A549 (cell line): ENCODE measurements at regions not wholly inside any gene's neighbourhood (a gene's known extent, or its start where the extent isn't known, plus 50 kb on each side); places are given as distances from the start of the nearest gene placed in this dataset.

ENCODE experiments used
- ATAC-seq, 2 experiments: fragments of 200-7000 bp in 1 of 2; fragments of >200 bp in 1 of 2; cut with Nextera tagmentation in 1 of 2; cut with Tn5 transposase in 1 of 2; 3 replicates each; pipeline versions ENCODE4 v1.8.0 to v1.9.1; 2018 to 2020; ENCODE audit warnings: mild to moderate bottlenecking in 1 of 2, moderate library complexity in 1 of 2
- CTCF ChIA-PET: fragments of 300-600 bp; sonication (Branson Sonifier 250); formaldehyde crosslinking; extraction: SDS; loops from one replicate; lab custom pipeline; 2021; ENCODE audit warnings: antibody characterized with exemption, inconsistent platforms; lab: Yijun Ruan, JAX
- POLR2A ChIA-PET: fragments of 350-600 bp; formaldehyde crosslinking; extraction: SDS; loops from one replicate; lab custom pipeline; 2021; ENCODE audit warnings: antibody characterized with exemption, inconsistent platforms; lab: Yijun Ruan, JAX
- DNase-seq, 2 experiments: peaks; one replicate each; pipeline versions ENCODE4 v3.0.0 to v3.0.0-alpha.2; 2011 to 2016; ENCODE audit warnings: low read depth in 1 of 2, low spot score in 1 of 2
- FAIRE-seq: peaks from 2 replicates; lab custom pipeline; 2011; peaks lifted over from hg19 to GRCh38; lab: Jason Lieb, UNC
- H3K27ac ChIP-seq, 2 experiments: fragments of >200 bp; sonication (Bioruptor Twin); formaldehyde crosslinking; 3 replicates each; pipeline ENCODE4 v1.5.1; 2016 to 2017
- H3K4me1 ChIP-seq: fragments of >200 bp; sonication (Bioruptor Twin); formaldehyde crosslinking; 3 replicates; pipeline ENCODE4 v1.6.1; 2016
- H3K4me2 ChIP-seq: fragments of >200 bp; sonication (Bioruptor Twin); formaldehyde crosslinking; 3 replicates; pipeline ENCODE4 v1.6.1; 2016
- H3K4me3 ChIP-seq: fragments of >200 bp; sonication (Bioruptor Twin); formaldehyde crosslinking; 3 replicates; pipeline ENCODE4 v1.5.1; 2016
- H3K9me3 ChIP-seq: fragments of >200 bp; sonication (Bioruptor Twin); formaldehyde crosslinking; 3 replicates; pipeline ENCODE4 v1.6.1; 2016
- CBX8 ChIP-seq: fragments of 200-600 bp; sonication (generic); IDR thresholded peaks from 2 replicates; pipeline ENCODE4 v1.6.1; 2016
- CHD2 ChIP-seq: fragments of 150-350 bp; IDR thresholded peaks from 2 replicates; pipeline ENCODE4 v1.6.1; 2014; ENCODE audit warnings: low read length; ENCODE audit not compliant: partially characterized antibody
- CHD4 ChIP-seq: fragments of 200-600 bp; sonication (generic); IDR thresholded peaks from 2 replicates; pipeline ENCODE4 v1.6.1; 2016; ENCODE audit warnings: antibody characterized with exemption, mild to moderate bottlenecking, borderline replicate concordance
- EHMT2 ChIP-seq: fragments of 200-600 bp; sonication (generic); IDR thresholded peaks from 2 replicates; pipeline ENCODE4 v1.6.1; 2016; ENCODE audit warnings: antibody characterized with exemption, low read depth, mild to moderate bottlenecking, moderate library complexity
- FOSL2 ChIP-seq, 2 experiments: fragments of 450-650 bp in 1 of 2; fragments of >200 bp in 1 of 2; sonication (Bioruptor Twin) in 1 of 2; formaldehyde crosslinking; IDR thresholded peaks; 2 replicates each; pipeline versions ENCODE4 v1.5.0 to v1.6.1; 2016 to 2020; ENCODE audit warnings: mild to moderate bottlenecking in 1 of 2, moderate library complexity in 1 of 2
- FOXS1 ChIP-seq: fragments of 250-450 bp; sonication (Bioruptor Pico); IDR thresholded peaks from 2 replicates; pipeline ENCODE4 v1.5.0; 2020; ENCODE audit warnings: mild to moderate bottlenecking, moderate library complexity
- HDAC2 ChIP-seq: fragments of 200-600 bp; sonication (generic); IDR thresholded peaks from 2 replicates; pipeline ENCODE4 v1.6.1; 2016
- HEYL ChIP-seq: fragments of 250-450 bp; sonication (Bioruptor Pico); IDR thresholded peaks from 2 replicates; pipeline ENCODE4 v1.8.0; 2021; ENCODE audit warnings: mild to moderate bottlenecking, moderate library complexity
- HOXA7 ChIP-seq: fragments of 250-450 bp; sonication (Bioruptor Pico); IDR thresholded peaks from 2 replicates; pipeline ENCODE4 v1.5.0; 2020; ENCODE audit warnings: mild to moderate bottlenecking, moderate library complexity
- HOXB13 ChIP-seq: fragments of 250-450 bp; sonication (Bioruptor Pico); IDR thresholded peaks from 2 replicates; pipeline ENCODE4 v1.5.0; 2020; ENCODE audit warnings: low read depth, mild to moderate bottlenecking, moderate library complexity
- JUNB ChIP-seq: fragments of >200 bp; sonication (Bioruptor Twin); formaldehyde crosslinking; IDR thresholded peaks from 2 replicates; pipeline ENCODE4 v1.6.1; 2016
- KDM1A ChIP-seq: fragments of 200-600 bp; sonication (generic); IDR thresholded peaks from 2 replicates; pipeline ENCODE4 v1.6.1; 2016; ENCODE audit warnings: low read depth, mild to moderate bottlenecking
- MAZ ChIP-seq: fragments of 150-350 bp; IDR thresholded peaks from 2 replicates; pipeline ENCODE4 v1.6.1; 2014; ENCODE audit warnings: antibody characterized with exemption, low read depth, low read length, borderline replicate concordance
- NR3C1 ChIP-seq: fragments of >200 bp; sonication (Bioruptor Twin); formaldehyde crosslinking; IDR thresholded peaks from 3 replicates; pipeline ENCODE4 v1.6.1; 2017
- RAD21 ChIP-seq, 2 experiments: fragments of >200 bp in 1 of 2; sonication (Bioruptor Twin) in 1 of 2; formaldehyde crosslinking in 1 of 2; IDR thresholded peaks in 1 of 2; conservative IDR thresholded peaks in 1 of 2; 2 replicates in 1 of 2; 3 replicates in 1 of 2; pipeline ENCODE4 v1.6.1; 2012 to 2018; ENCODE audit warnings: inconsistent platforms in 1 of 2
- RARB ChIP-seq: fragments of 250-450 bp; sonication (Bioruptor Pico); IDR thresholded peaks from 2 replicates; pipeline ENCODE4 v1.8.0; 2021; ENCODE audit warnings: mild to moderate bottlenecking, moderate library complexity
- RCOR1 ChIP-seq: fragments of 150-350 bp; IDR thresholded peaks from 2 replicates; pipeline ENCODE4 v1.6.1; 2014; ENCODE audit warnings: antibody characterized with exemption, low read length, low read depth
- RFX5 ChIP-seq: fragments of 450-650 bp; IDR thresholded peaks from 2 replicates; pipeline ENCODE4 v1.7.1; 2014; ENCODE audit warnings: antibody characterized with exemption, mild to moderate bottlenecking, moderate library complexity
- RNF2 ChIP-seq: fragments of 200-600 bp; sonication (generic); IDR thresholded peaks from 2 replicates; pipeline ENCODE4 v1.6.1; 2016; ENCODE audit warnings: low read depth, mild to moderate bottlenecking, antibody characterized with exemption, moderate library complexity, borderline replicate concordance
- TFCP2L1 ChIP-seq: fragments of 250-450 bp; sonication (Bioruptor Pico); IDR thresholded peaks from 2 replicates; pipeline ENCODE4 v1.5.0; 2021; ENCODE audit warnings: mild to moderate bottlenecking
- TP53 ChIP-seq: fragments of 250-450 bp; sonication (Bioruptor Pico); IDR thresholded peaks from 2 replicates; pipeline ENCODE4 v1.5.0; 2021; ENCODE audit warnings: mild to moderate bottlenecking, moderate library complexity
- ZC3H11A ChIP-seq: fragments of 450-650 bp; IDR thresholded peaks from 2 replicates; pipeline ENCODE4 v1.6.1; 2014; ENCODE audit warnings: antibody characterized with exemption, mild to moderate bottlenecking
- ZNF302 ChIP-seq: fragments of 250-450 bp; sonication (Bioruptor Pico); IDR thresholded peaks from 2 replicates; pipeline ENCODE4 v1.9.0; 2021; ENCODE audit warnings: inconsistent platforms, mild to moderate bottlenecking, moderate library complexity
- ZSCAN20 ChIP-seq: fragments of 250-450 bp; sonication (Bioruptor Pico); IDR thresholded peaks from 2 replicates; pipeline ENCODE4 v1.8.0; 2022; ENCODE audit warnings: mild to moderate bottlenecking, moderate library complexity
- WGBS: methylation state at CpG from one replicate; pipeline ENCODE4 v1.1.6; 2017; ENCODE audit errors: missing lambda C conversion rate; 5-methylcytosine and 5-hydroxymethylcytosine counted together
- TF ChIP-seq, protein P1 (sequence below): fragments of 250-450 bp; sonication (Bioruptor Pico); IDR thresholded peaks from 2 replicates; pipeline ENCODE4 v1.5.0; 2020; ENCODE audit warnings: low read depth, mild to moderate bottlenecking, moderate library complexity
- TF ChIP-seq, protein P2 (sequence below): IDR thresholded peaks from 2 replicates; pipeline ENCODE4 v1.6.1; 2012; ENCODE audit warnings: low read depth, borderline replicate concordance
- TF ChIP-seq, protein P3 (sequence below): fragments of 450-650 bp; IDR thresholded peaks from 2 replicates; pipeline ENCODE4 v1.6.1; 2014; ENCODE audit warnings: antibody characterized with exemption
- TF ChIP-seq, protein P4 (sequence below): fragments of >200 bp; sonication (Bioruptor Twin); formaldehyde crosslinking; IDR thresholded peaks from 3 replicates; pipeline ENCODE4 v1.5.1; 2016
- TF ChIP-seq, protein P5 (sequence below): fragments of >200 bp; sonication (Bioruptor Twin); formaldehyde crosslinking; IDR thresholded peaks from 2 replicates; pipeline ENCODE4 v1.6.1; 2016
- TF ChIP-seq, protein P6 (sequence below): fragments of >200 bp; sonication (Bioruptor Twin); formaldehyde crosslinking; IDR thresholded peaks from 3 replicates; pipeline ENCODE4 v1.6.1; 2016

DNA sequence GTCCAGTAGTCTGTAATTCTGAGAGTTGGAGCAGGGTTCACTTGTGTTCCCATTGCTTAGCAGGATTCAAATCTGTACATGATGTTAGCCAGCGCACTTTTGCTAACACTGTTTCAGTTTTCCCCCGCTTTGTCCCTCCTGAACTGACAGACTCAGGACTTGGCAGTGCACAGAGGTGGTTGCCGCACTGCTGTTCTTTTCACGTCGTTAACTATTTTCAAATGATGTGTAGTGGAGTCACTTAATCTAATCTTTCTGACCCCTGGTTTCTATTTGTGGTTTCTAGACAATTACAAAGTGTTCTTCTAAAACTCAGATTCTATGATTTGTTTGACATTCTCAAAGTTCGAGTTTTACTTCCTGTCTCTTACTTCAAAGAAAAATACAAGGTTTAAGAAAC lies 234.5 kb downstream of the RBM43 start:
- ChIA-PET CTCF (no interaction called here), POLR2A (no interaction called here)
- ATAC-seq (no peak), FAIRE-seq (no peak), DNase-seq (no peak)
- no peak for TF ChIP-seq RNF2
- TF ChIP-seq FOSL2 (IDR thresholded peaks at IDR 0.05): no peak
- no peak for TF ChIP-seq FOSL2 (CRISPR knock-in tag; IDR thresholded peaks at IDR 0.05)
- no peak for TF ChIP-seq CBX8
- TF ChIP-seq HEYL (CRISPR knock-in tag): no peak
- TF ChIP-seq, protein P1, sequence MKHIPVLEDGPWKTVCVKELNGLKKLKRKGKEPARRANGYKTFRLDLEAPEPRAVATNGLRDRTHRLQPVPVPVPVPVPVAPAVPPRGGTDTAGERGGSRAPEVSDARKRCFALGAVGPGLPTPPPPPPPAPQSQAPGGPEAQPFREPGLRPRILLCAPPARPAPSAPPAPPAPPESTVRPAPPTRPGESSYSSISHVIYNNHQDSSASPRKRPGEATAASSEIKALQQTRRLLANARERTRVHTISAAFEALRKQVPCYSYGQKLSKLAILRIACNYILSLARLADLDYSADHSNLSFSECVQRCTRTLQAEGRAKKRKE (CRISPR knock-in tag): no peak
- TF ChIP-seq, protein P2, sequence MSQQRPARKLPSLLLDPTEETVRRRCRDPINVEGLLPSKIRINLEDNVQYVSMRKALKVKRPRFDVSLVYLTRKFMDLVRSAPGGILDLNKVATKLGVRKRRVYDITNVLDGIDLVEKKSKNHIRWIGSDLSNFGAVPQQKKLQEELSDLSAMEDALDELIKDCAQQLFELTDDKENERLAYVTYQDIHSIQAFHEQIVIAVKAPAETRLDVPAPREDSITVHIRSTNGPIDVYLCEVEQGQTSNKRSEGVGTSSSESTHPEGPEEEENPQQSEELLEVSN: no peak
- WGBS: 67% methylated on average over 6 of the region's 6 CpGs
- Histone ChIP-seq H3K4me1 (no peaks in the 10 kb centered on the region), H3K4me2 (no peak overlapping the region), H3K4me3 (no peak overlapping the region), H3K9me3 (no peaks in the 10 kb centered on the region), H3K27ac (no peak overlapping the region)

DNA sequence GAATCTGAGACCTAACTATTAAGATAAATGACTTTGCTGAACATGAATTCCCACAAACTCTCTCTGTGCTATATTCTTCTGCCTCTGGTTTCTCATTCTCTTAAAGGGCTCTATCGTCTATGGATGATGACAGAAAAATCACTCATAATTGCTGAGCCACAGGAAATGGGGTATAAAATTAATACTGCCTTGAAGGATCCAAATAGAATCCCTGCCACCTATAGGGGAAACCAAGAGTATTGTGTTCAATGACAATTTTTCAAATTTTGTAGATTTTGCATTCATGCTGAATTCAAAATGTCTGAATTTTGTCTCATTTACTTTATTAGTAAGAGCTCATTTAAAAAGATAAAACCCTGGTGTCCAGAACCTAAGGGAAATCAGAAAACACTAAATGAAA lies 235.8 kb downstream of the RBM43 start:
- ATAC-seq (no peak), DNase-seq (no peak), FAIRE-seq (no peak)
- Histone ChIP-seq H3K4me2 (no peak overlapping the region), H3K4me3 (no peak overlapping the region), H3K4me1 (no peaks in the 10 kb centered on the region), H3K9me3 (no peaks in the 10 kb centered on the region), H3K27ac (no peak overlapping the region)
- 63% methylated on average over 1 of the region's 1 CpG for WGBS
- ChIA-PET CTCF (no interaction called here), POLR2A (no interaction called here)
- no peak for TF ChIP-seq HDAC2
- no peak for TF ChIP-seq HOXB13
- no peak for TF ChIP-seq NR3C1
- no peak for TF ChIP-seq TP53 (CRISPR knock-in tag)
- no peak for TF ChIP-seq HOXA7 (CRISPR knock-in tag)
- TF ChIP-seq, protein P3, sequence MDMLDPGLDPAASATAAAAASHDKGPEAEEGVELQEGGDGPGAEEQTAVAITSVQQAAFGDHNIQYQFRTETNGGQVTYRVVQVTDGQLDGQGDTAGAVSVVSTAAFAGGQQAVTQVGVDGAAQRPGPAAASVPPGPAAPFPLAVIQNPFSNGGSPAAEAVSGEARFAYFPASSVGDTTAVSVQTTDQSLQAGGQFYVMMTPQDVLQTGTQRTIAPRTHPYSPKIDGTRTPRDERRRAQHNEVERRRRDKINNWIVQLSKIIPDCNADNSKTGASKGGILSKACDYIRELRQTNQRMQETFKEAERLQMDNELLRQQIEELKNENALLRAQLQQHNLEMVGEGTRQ: no peak
- TF ChIP-seq TFCP2L1: no peak
- no peak for TF ChIP-seq CHD2
- no peak for TF ChIP-seq ZNF302 (CRISPR knock-in tag)
- no peak for TF ChIP-seq MAZ
- no peak for TF ChIP-seq EHMT2

DNA sequence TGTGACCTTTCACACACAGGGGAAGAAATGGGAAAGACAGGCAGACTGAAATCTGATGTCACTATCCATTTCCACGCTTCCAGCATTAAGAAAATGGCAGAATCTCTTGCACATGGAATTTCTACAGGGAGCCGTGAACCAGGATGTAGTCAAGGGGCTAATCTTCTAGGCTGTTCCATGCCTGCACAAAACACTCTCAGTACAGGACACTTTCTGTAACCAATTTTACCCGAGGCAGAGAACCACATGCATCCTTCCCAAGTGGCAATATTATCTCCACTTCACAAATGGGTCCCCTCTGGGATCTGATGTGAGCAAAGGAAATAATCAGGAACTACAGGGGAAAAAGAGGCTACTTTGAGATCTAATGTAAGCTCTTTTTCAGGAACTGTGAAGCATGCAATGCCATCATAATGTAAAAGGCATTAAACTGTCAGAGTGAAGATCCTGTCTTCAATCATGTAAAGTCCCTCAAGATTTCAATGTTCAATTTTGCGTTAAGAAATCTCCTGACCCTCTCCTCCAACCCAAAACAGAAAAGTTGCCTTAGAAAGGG lies 236.9 kb downstream of the RBM43 start:
- ChIA-PET POLR2A (no interaction called here), CTCF (no interaction called here)
- Histone ChIP-seq H3K4me3 (no peak overlapping the region), H3K9me3 (no peaks in the 10 kb centered on the region), H3K4me2 (no peak overlapping the region), H3K27ac (no peak overlapping the region), H3K4me1 (no peaks in the 10 kb centered on the region)
- FAIRE-seq: no peak
- no peak for ATAC-seq
- TF ChIP-seq, protein P4, sequence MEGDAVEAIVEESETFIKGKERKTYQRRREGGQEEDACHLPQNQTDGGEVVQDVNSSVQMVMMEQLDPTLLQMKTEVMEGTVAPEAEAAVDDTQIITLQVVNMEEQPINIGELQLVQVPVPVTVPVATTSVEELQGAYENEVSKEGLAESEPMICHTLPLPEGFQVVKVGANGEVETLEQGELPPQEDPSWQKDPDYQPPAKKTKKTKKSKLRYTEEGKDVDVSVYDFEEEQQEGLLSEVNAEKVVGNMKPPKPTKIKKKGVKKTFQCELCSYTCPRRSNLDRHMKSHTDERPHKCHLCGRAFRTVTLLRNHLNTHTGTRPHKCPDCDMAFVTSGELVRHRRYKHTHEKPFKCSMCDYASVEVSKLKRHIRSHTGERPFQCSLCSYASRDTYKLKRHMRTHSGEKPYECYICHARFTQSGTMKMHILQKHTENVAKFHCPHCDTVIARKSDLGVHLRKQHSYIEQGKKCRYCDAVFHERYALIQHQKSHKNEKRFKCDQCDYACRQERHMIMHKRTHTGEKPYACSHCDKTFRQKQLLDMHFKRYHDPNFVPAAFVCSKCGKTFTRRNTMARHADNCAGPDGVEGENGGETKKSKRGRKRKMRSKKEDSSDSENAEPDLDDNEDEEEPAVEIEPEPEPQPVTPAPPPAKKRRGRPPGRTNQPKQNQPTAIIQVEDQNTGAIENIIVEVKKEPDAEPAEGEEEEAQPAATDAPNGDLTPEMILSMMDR: no peak
- TF ChIP-seq, protein P5, sequence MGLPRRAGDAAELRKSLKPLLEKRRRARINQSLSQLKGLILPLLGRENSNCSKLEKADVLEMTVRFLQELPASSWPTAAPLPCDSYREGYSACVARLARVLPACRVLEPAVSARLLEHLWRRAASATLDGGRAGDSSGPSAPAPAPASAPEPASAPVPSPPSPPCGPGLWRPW: no peak
- TF ChIP-seq RCOR1: no peak
- TF ChIP-seq RARB (CRISPR knock-in tag): no peak
- no peak for TF ChIP-seq ZSCAN20 (CRISPR knock-in tag)
- no peak for TF ChIP-seq CHD4
- TF ChIP-seq CHD2: no peak
- TF ChIP-seq JUNB: no peak
- no peak for TF ChIP-seq FOSL2 (IDR thresholded peaks at IDR 0.05)
- TF ChIP-seq FOSL2 (CRISPR knock-in tag; IDR thresholded peaks at IDR 0.05): no peak
- TF ChIP-seq, protein P1 (CRISPR knock-in tag): no peak
- no peak for TF ChIP-seq ZC3H11A
- TF ChIP-seq, protein P6, sequence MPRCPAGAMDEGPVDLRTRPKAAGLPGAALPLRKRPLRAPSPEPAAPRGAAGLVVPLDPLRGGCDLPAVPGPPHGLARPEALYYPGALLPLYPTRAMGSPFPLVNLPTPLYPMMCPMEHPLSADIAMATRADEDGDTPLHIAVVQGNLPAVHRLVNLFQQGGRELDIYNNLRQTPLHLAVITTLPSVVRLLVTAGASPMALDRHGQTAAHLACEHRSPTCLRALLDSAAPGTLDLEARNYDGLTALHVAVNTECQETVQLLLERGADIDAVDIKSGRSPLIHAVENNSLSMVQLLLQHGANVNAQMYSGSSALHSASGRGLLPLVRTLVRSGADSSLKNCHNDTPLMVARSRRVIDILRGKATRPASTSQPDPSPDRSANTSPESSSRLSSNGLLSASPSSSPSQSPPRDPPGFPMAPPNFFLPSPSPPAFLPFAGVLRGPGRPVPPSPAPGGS: no peak
- no peak for TF ChIP-seq FOXS1 (CRISPR knock-in tag)
- TF ChIP-seq KDM1A: no peak
- no peak for TF ChIP-seq RFX5
- no peak for TF ChIP-seq RAD21 (conservative IDR thresholded peaks at IDR 0.05 in 1 of 2, IDR thresholded peaks at IDR 0.05 in 1 of 2)
- DNase-seq: no peak
- 24% methylated on average over 4 of the region's 4 CpGs for whole genome bisulfite sequencing
